ENCODE measurements at regions not wholly inside any gene's neighbourhood (a gene's known extent, or its start where the extent isn't known, plus 50 kb on each side); places are given as distances from the start of the nearest gene placed in this dataset.
"Not testable (repeated sequence)": the region's sequence is repeated elsewhere in the genome, so short reads cannot be mapped to it uniquely, and the experiment has no call there.

- DNase-seq (ENCODE audit: low read depth), result no peak
These were observed 97.5 kb upstream of the TWIST2 start for GRCh38 chr2:238750212-238750904.

- no peak for DNase-seq (ENCODE audit: low read depth)
These were observed 93.6 kb upstream of the TWIST2 start for GRCh38 chr2:238754259-238754658.

DNA sequence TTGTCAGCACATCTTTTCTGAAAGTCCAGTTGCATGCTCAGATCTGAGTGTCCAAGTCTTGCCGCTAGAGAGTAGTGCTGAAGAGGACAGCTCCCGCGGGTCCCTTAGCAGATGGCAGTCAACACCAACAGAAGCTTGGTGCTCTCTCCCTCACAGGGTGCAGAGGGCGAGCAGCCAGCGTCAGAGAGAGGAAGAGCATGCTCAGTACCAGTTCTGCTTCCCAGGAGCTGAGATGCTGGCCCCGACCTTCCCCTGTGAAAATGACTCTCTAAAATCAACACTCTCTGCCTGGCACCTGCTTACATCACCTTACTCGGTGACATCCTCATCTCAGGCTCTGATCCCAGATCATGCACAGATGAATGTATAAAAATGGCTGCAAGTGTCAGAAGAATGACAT lies 86.0 kb upstream of the TWIST2 start:
- no peak for DNase-seq (ENCODE audit: low read depth)

GRCh38 chr2:238763471-238763995 lies 84.4 kb upstream of the TWIST2 start:
- DNase-seq (ENCODE audit: low read depth), result no peak

DNA sequence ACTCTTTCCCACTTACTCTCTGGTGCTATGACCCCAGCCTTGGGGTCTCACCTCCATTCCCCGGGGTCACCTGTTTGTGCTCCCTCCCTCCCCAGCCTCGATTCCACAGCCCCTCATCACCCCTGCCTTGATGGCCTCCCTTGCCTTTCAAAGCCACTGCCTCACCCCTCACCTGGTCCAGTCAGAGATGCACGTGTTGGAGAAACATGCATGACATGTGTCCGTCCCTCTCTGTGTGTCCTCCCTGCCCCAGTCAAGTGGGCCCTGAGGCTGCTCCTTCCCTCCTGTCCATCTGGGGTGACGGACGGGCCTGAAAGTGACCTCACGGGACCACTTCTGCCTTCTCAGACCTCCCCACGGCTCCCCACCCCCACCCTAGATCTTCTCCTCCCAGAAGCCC lies 82.3 kb upstream of the TWIST2 start:
- no peak for DNase-seq (ENCODE audit: low read depth)

GRCh38 chr2:238771218-238771617 lies 76.7 kb upstream of the TWIST2 start:
- DNase-seq (ENCODE audit: low read depth), result no peak

- no peak for DNase-seq (ENCODE audit: low read depth)
These were observed 76.2 kb upstream of the TWIST2 start for GRCh38 chr2:238771639-238772038.

DNA sequence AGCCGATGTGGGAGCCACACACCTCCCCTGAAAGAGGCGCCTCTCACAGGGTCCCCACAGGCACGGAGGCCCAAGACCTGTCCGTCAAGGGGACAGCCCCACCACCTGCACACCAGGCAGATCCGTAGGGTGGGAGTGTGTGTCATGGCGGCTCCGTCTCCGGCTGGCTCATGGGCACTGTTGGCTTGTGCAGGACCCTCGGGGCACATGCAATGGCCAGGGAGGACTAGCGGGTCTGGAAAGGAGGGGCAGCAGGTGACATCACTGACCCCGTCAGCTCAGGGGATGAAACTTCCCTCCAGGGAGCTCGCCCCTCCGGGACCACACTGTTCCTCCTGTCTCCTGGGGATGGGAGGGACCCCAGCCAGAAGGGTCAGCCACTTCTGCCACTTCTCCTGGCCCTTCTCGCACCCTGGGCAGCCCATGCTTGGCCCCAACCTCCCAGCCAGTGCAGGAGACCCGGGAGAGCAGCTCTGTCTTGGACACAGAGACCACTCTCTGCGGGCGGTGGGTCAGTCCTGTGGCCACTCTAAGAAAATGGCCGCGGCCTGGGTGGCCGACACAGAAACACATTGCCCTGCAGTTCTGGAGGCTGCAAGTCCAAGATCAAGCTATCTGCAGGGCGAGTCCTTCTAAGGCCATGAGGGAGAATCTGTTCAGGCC lies 75.1 kb upstream of the TWIST2 start:
- no peak for DNase-seq (ENCODE audit: low read depth)

DNA sequence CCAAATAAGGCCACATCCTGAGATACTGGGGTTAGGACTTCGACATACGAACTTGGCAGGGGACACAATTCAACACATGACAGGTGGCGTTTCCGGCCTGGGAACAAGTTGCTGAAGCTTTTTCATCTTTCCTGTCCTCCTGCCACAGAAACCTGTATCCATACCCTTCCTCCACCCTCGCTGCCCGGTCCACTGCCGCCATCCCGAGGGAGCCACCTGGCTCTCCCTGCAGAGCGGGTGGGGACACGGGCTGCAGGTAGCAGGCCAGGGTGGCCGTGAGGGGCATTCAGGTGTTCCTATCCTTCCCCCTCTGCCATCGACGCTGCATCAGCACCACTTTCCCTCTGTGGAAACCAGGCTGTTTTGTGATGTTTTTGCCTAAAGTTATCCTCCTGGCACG lies 74.4 kb upstream of the TWIST2 start:
- no peak for DNase-seq (ENCODE audit: low read depth)

DNA sequence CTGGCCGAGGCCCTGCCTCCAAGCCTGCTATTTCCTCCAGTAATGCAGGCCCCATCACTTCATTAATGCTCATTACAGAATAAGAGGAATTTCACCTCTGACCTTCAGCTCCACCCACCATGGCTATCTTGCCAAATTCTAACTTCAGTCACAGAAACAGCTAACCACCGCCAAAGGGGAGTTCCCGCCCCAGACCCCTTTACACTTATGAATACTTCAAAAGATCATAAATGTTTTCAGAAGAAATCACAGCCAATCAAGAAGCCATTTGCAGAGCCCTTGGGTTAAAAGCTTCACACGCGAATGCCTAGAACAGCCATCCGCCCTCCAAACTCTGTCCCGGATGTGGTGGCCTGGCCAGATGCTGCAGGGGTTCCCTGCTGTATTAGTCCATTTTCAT lies 73.8 kb upstream of the TWIST2 start:
- DNase-seq (ENCODE audit: low read depth), result no peak

DNA sequence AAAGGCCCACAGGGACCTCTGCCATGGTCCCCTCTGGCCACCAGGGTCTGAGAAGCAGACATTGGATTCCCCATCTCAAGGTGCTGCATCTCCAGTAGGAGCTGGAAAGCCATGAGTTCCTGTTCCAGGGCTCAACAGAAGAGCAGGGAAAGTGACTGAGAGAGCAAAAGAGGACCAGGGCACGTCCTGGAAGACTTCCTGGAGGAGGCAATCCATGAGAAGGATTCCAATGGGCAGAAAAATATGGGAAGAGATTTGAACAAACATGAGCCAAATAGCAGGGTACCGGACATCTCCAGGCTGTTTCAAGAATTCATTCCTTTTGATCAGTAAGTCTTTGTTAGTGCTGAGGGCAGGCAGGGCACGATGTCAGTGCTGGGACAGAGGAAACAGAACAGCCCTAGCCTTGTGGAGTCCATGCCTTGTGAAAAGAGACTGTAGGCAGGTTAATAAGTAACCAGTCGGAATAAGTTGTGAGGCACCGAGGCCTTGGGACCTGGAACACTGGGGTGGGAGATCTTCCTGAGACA lies 72.8 kb upstream of the TWIST2 start:
- DNase-seq (ENCODE audit: low read depth), result no peak

GRCh38 chr2:238775591-238775990 lies 72.3 kb upstream of the TWIST2 start:
- no peak for DNase-seq (ENCODE audit: low read depth)

DNA sequence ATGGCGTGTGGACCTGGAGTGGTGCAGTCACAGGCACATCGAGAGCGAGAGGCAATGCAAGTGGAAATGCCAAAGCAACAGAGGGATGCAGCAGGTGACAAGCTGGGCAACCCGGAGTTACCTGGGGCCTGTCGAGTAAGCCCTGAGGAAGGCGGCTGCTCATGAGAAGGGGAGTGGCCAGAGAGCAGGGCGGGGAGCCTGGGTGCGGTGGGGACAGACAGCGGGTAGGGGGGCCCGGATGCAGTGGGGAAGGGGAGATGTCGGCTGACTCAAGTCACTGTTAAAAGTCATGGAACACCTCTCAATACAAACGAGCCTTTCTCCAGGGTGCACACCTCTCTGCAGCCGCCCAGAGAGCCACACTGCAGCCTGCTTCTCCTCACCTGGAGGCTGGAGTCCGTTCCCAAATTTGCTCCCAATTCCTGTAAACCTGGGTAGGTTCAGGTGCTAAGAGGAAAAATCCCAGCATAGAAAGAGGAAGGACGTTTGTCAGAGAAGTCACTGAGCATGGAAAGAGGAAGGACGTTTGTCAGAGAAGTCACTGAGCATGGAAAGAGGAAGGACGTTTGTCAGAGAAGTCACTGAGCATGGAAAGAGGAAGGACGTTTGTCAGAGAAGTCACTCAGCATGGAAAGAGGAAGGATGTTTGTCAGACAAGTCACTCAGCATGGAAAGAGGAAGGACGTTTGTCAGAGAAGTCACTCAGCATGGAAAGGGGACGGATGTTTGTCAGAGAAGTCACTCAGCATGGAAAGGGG lies 71.7 kb upstream of the TWIST2 start:
- no peak for DNase-seq (ENCODE audit: low read depth)

GRCh38 chr2:238776761-238777046 lies 71.2 kb upstream of the TWIST2 start:
- DNase-seq (ENCODE audit: low read depth), result not testable (repeated sequence)

GRCh38 chr2:238777369-238778067 lies 70.4 kb upstream of the TWIST2 start:
- DNase-seq (ENCODE audit: low read depth), result no peak

DNA sequence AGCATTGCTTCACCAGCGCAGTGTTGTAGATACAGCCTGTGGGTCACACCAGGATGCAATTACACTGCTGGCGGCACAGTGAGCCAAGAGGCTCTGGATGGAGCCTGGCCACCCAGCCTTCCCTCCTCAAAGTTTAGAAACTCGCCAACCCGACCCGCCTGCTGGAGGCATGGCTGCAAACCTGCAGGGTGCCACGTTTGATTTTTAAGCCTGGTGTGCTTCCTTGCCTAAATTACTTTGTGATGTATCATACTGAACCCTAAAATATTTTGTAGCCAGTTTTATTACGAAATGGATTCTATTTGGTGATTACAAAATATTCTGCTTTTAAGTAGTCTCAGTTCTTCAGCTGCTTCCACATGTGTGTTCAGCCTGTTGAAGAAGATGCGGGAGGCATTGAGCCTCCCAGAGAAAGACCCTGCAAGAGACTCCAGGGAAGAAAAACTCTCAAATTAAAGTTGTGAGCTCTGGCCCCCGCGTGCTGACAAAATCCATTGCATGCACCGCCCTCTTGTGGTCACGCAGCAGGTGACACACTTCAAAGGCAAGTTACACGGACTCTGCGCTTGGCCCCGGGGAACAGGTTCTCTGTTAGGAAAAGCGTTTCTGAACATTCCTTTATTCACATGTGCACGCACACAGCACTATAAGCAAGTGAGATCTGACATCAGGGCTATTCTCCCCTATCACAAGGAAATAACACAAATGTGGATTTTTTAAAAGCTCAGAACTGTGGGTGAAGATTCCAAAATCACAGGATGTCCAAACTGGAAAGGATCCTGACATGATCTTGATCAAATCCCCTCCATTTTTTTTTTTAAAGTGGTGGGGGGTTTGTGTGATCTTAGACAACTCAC lies 63.0 kb upstream of the TWIST2 start:
- peak; percentile 21 for DNase-seq (ENCODE audit: low read depth)

DNA sequence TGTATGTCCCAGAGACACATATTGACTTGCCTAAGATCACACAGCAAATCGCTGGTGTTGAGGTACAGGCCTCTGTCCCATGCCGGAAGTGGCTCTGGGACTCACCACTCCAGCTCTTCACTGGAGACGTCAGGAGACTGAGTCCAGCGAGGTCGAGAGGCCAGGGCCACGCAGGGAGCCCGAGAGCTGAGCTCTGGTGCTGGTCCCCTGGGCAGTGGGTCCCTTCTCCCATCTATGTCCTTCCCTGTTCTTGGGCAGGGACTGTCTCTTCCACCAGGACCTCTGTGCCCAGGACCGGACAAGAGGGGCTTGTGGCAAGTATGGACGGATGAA lies 62.4 kb upstream of the TWIST2 start:
- no peak for DNase-seq (ENCODE audit: low read depth)

GRCh38 chr2:238786379-238786778 lies 61.5 kb upstream of the TWIST2 start:
- no peak for DNase-seq (ENCODE audit: low read depth)

- no peak for DNase-seq (ENCODE audit: low read depth)
These were observed 60.9 kb upstream of the TWIST2 start for GRCh38 chr2:238786792-238787490.

GRCh38 chr2:238787501-238787900 lies 60.4 kb upstream of the TWIST2 start:
- DNase-seq (ENCODE audit: low read depth), result no peak

- no peak for DNase-seq (ENCODE audit: low read depth)
These were observed 58.5 kb upstream of the TWIST2 start for GRCh38 chr2:238789317-238789806.
